ENCODE measurements at regions not wholly inside any gene's neighbourhood (a gene's known extent, or its start where the extent isn't known, plus 50 kb on each side); places are given as distances from the start of the nearest gene placed in this dataset.

GRCh38 chr20:18986895-18987580 lies 173.5 kb downstream of the SCP2D1 start:
- Histone ChIP-seq H3K79me2 (ENCODE audit: insufficient read depth, low read length) (no peaks in the 10 kb centered on the region), H3K27me3 (ENCODE audit: insufficient read depth, low read length, poor library complexity, severe bottlenecking) (no peaks in the 10 kb centered on the region), H3F3A (ENCODE audit: low read depth) (no peaks in the 10 kb centered on the region), H4K20me1 (ENCODE audit: insufficient read depth, low read length, poor library complexity, severe bottlenecking) (no peaks in the 10 kb centered on the region), H2AFZ (ENCODE audit: low read length) (no peak overlapping the region), H3K9ac (ENCODE audit: low read depth, low read length, poor library complexity, severe bottlenecking) (no peak overlapping the region), H3K4me1 (ENCODE audit: insufficient read depth, low read length, poor library complexity, severe bottlenecking) (no peaks in the 10 kb centered on the region), H3K9me2 (replicated peaks; ENCODE audit: low read depth, low read length) (no peaks in the 10 kb centered on the region), H3K4me3 (ENCODE audit: low read length, poor library complexity, severe bottlenecking) (no peak overlapping the region), H3K4me2 (ENCODE audit: low read depth, low read length, poor library complexity, severe bottlenecking) (no peak overlapping the region), H3K36me3 (ENCODE audit: insufficient read depth, low read length) (no peaks in the 10 kb centered on the region), H3K9me3 (ENCODE audit: insufficient read depth, low read depth, low read length) (no peaks in the 10 kb centered on the region)
- TF ChIP-seq EZH2phosphoT487 (IDR thresholded peaks at IDR 0.05; ENCODE audit: borderline replicate concordance), result no peak
- no peak for TF ChIP-seq CTCF (conservative IDR thresholded peaks at IDR 0.05; ENCODE audit: low read length)

GRCh38 chr20:18987781-18988360 lies 174.3 kb downstream of the SCP2D1 start:
- Histone ChIP-seq H3K79me2 (ENCODE audit: insufficient read depth, low read length) (no peaks in the 10 kb centered on the region), H3K36me3 (ENCODE audit: insufficient read depth, low read length) (no peaks in the 10 kb centered on the region), H2AFZ (ENCODE audit: low read length) (no peak overlapping the region), H3K4me2 (ENCODE audit: low read depth, low read length, poor library complexity, severe bottlenecking) (no peak overlapping the region), H4K20me1 (ENCODE audit: insufficient read depth, low read length, poor library complexity, severe bottlenecking) (no peaks in the 10 kb centered on the region), H3K9ac (ENCODE audit: low read depth, low read length, poor library complexity, severe bottlenecking) (no peak overlapping the region), H3K9me2 (replicated peaks; ENCODE audit: low read depth, low read length) (no peaks in the 10 kb centered on the region), H3K4me3 (ENCODE audit: low read length, poor library complexity, severe bottlenecking) (no peak overlapping the region), H3K9me3 (ENCODE audit: insufficient read depth, low read depth, low read length) (no peaks in the 10 kb centered on the region), H3K4me1 (ENCODE audit: insufficient read depth, low read length, poor library complexity, severe bottlenecking) (no peaks in the 10 kb centered on the region), H3K27me3 (ENCODE audit: insufficient read depth, low read length, poor library complexity, severe bottlenecking) (no peaks in the 10 kb centered on the region), H3F3A (ENCODE audit: low read depth) (no peaks in the 10 kb centered on the region)
- no peak for TF ChIP-seq EZH2phosphoT487 (IDR thresholded peaks at IDR 0.05; ENCODE audit: borderline replicate concordance)
- TF ChIP-seq CTCF (conservative IDR thresholded peaks at IDR 0.05; ENCODE audit: low read length), result no peak

- Histone ChIP-seq H2AFZ (ENCODE audit: low read length) (no peak overlapping the region), H3K9me3 (ENCODE audit: insufficient read depth, low read depth, low read length) (no peaks in the 10 kb centered on the region), H3K4me2 (ENCODE audit: low read depth, low read length, poor library complexity, severe bottlenecking) (no peak overlapping the region), H3K4me1 (ENCODE audit: insufficient read depth, low read length, poor library complexity, severe bottlenecking) (no peaks in the 10 kb centered on the region), H3K27me3 (ENCODE audit: insufficient read depth, low read length, poor library complexity, severe bottlenecking) (no peaks in the 10 kb centered on the region), H3K36me3 (ENCODE audit: insufficient read depth, low read length) (no peaks in the 10 kb centered on the region), H3K79me2 (ENCODE audit: insufficient read depth, low read length) (no peaks in the 10 kb centered on the region), H3K9me2 (replicated peaks; ENCODE audit: low read depth, low read length) (no peaks in the 10 kb centered on the region), H3K9ac (ENCODE audit: low read depth, low read length, poor library complexity, severe bottlenecking) (no peak overlapping the region), H3K4me3 (ENCODE audit: low read length, poor library complexity, severe bottlenecking) (no peak overlapping the region), H4K20me1 (ENCODE audit: insufficient read depth, low read length, poor library complexity, severe bottlenecking) (no peaks in the 10 kb centered on the region), H3F3A (ENCODE audit: low read depth) (no peaks in the 10 kb centered on the region)
- TF ChIP-seq CTCF (conservative IDR thresholded peaks at IDR 0.05; ENCODE audit: low read length) (no peak), EZH2phosphoT487 (IDR thresholded peaks at IDR 0.05; ENCODE audit: borderline replicate concordance) (no peak)
Measured at GRCh38 chr20:18988701-18989100, 175.1 kb downstream of the SCP2D1 start.

All from Loucy (cell line).